Ishikawa (cell line): ENCODE measurements at regions not wholly inside any gene's neighbourhood (a gene's known extent, or its start where the extent isn't known, plus 50 kb on each side); places are given as distances from the start of the nearest gene placed in this dataset.

Experiments
- EGR1 ChIP-seq: IDR thresholded peaks from 2 replicates; pipeline ENCODE4 v1.6.1; 2012
- EP300 ChIP-seq: IDR thresholded peaks from 2 replicates; pipeline ENCODE4 v1.6.1; 2012; ENCODE audit warnings: borderline replicate concordance
- FOXM1 ChIP-seq: IDR thresholded peaks from 2 replicates; pipeline ENCODE4 v1.6.1; 2012; ENCODE audit warnings: low read depth, borderline replicate concordance
- RAD21 ChIP-seq: IDR thresholded peaks from 2 replicates; pipeline ENCODE4 v1.6.1; 2012; ENCODE audit warnings: low read depth
- TAF1 ChIP-seq: IDR thresholded peaks from 2 replicates; pipeline ENCODE4 v1.6.1; 2012; ENCODE audit warnings: low read depth, mild to moderate bottlenecking
- TCF12 ChIP-seq: IDR thresholded peaks from 2 replicates; pipeline ENCODE4 v1.6.1; 2012; ENCODE audit warnings: low read depth
- YY1 ChIP-seq: IDR thresholded peaks from 2 replicates; pipeline ENCODE4 v1.6.1; 2012; ENCODE audit warnings: low read depth
- TF ChIP-seq, protein P1 (sequence below): IDR thresholded peaks from 2 replicates; pipeline ENCODE4 v1.6.1; 2012
- TF ChIP-seq, protein P2 (sequence below): IDR thresholded peaks from 2 replicates; pipeline ENCODE4 v1.6.1; 2012; ENCODE audit warnings: low read depth, mild to moderate bottlenecking

DNA sequence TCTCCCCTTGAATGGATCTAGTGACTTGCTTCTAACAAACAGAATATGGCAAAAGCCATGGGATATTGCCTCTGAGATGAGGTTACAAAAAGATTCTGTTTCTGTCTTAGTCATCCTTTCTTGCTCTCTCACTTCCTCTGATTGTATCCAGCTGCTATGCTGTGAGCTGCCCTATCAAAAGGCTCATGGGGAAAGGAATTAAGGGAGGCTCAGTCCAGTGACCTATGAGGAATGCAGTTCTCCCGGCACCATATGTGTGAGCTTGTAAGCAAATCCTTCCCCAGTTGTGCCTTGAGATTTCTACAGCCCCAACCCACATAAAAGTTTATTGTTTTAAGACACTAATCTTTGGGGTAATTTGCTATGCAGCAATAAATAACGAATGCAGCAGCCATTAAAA is 183.1 kb downstream of the KLHL28 start:
- TF ChIP-seq FOXM1 (peak; percentile 69), TCF12 (peak; percentile 81), TAF1 (no peak), EP300 (peak; percentile 88), YY1 (no peak), EGR1 (no peak), RAD21 (no peak)
- TF ChIP-seq, protein P1, sequence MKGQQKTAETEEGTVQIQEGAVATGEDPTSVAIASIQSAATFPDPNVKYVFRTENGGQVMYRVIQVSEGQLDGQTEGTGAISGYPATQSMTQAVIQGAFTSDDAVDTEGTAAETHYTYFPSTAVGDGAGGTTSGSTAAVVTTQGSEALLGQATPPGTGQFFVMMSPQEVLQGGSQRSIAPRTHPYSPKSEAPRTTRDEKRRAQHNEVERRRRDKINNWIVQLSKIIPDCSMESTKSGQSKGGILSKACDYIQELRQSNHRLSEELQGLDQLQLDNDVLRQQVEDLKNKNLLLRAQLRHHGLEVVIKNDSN = no peak
- TF ChIP-seq, protein P2, sequence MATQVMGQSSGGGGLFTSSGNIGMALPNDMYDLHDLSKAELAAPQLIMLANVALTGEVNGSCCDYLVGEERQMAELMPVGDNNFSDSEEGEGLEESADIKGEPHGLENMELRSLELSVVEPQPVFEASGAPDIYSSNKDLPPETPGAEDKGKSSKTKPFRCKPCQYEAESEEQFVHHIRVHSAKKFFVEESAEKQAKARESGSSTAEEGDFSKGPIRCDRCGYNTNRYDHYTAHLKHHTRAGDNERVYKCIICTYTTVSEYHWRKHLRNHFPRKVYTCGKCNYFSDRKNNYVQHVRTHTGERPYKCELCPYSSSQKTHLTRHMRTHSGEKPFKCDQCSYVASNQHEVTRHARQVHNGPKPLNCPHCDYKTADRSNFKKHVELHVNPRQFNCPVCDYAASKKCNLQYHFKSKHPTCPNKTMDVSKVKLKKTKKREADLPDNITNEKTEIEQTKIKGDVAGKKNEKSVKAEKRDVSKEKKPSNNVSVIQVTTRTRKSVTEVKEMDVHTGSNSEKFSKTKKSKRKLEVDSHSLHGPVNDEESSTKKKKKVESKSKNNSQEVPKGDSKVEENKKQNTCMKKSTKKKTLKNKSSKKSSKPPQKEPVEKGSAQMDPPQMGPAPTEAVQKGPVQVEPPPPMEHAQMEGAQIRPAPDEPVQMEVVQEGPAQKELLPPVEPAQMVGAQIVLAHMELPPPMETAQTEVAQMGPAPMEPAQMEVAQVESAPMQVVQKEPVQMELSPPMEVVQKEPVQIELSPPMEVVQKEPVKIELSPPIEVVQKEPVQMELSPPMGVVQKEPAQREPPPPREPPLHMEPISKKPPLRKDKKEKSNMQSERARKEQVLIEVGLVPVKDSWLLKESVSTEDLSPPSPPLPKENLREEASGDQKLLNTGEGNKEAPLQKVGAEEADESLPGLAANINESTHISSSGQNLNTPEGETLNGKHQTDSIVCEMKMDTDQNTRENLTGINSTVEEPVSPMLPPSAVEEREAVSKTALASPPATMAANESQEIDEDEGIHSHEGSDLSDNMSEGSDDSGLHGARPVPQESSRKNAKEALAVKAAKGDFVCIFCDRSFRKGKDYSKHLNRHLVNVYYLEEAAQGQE = no peak
